KMS-11 (cell line): ENCODE measurements at regions not wholly inside any gene's neighbourhood (a gene's known extent, or its start where the extent isn't known, plus 50 kb on each side); places are given as distances from the start of the nearest gene placed in this dataset.

Experiments
- H2AFZ ChIP-seq: fragments of 200-600 bp; sonication (generic); 2 replicates; pipeline ENCODE4 v1.6.1; 2016; ENCODE audit warnings: antibody characterized with exemption, mixed run types, low read depth
- H3K27ac ChIP-seq: fragments of 200-600 bp; sonication (generic); 2 replicates; pipeline ENCODE4 v1.6.1; 2016; ENCODE audit warnings: mild to moderate bottlenecking, mixed run types
- H3K27me3 ChIP-seq: fragments of 200-600 bp; sonication (generic); 2 replicates; pipeline ENCODE4 v1.6.1; 2017; ENCODE audit warnings: mild to moderate bottlenecking, low read depth, mixed run types, moderate library complexity; ENCODE audit not compliant: insufficient read depth
- H3K36me3 ChIP-seq: fragments of 200-600 bp; sonication (generic); 2 replicates; pipeline ENCODE4 v1.6.1; 2017; ENCODE audit warnings: mild to moderate bottlenecking, mixed run types; ENCODE audit not compliant: insufficient read depth
- H3K4me1 ChIP-seq: fragments of 200-600 bp; sonication (generic); 2 replicates; pipeline ENCODE4 v1.6.1; 2016; ENCODE audit warnings: mild to moderate bottlenecking, low read depth, mixed run types; ENCODE audit not compliant: poor library complexity, severe bottlenecking
- H3K4me2 ChIP-seq: fragments of 200-600 bp; sonication (generic); 2 replicates; pipeline ENCODE4 v1.7.0; 2016; ENCODE audit warnings: mild to moderate bottlenecking, mixed run types
- H3K4me3 ChIP-seq: fragments of 200-600 bp; sonication (generic); IDR thresholded peaks from 2 replicates; pipeline ENCODE4 v1.6.1; 2017; ENCODE audit warnings: low read depth, low read length, mixed read lengths; ENCODE audit not compliant: insufficient read depth
- H3K79me2 ChIP-seq: fragments of 200-600 bp; sonication (generic); 2 replicates; pipeline ENCODE4 v1.6.1; 2016; ENCODE audit warnings: low read depth, mixed run types; ENCODE audit not compliant: insufficient read depth
- H3K9ac ChIP-seq: fragments of 200-600 bp; sonication (generic); 2 replicates; pipeline ENCODE4 v1.6.1; 2016; ENCODE audit warnings: mild to moderate bottlenecking, mixed run types
- H4K20me1 ChIP-seq: fragments of 200-600 bp; sonication (generic); 2 replicates; pipeline ENCODE4 v1.6.1; 2016; ENCODE audit warnings: mild to moderate bottlenecking, mixed run types; ENCODE audit not compliant: insufficient read depth
- CTCF ChIP-seq: fragments of 200-600 bp; sonication (generic); conservative IDR thresholded peaks from 2 replicates; pipeline ENCODE4 v1.6.1; 2017; ENCODE audit warnings: low read depth, mild to moderate bottlenecking, antibody characterized with exemption, low read length, moderate library complexity, mixed read lengths

GRCh38 chr1:80994934-80995333 lies 805.8 kb upstream of the ADGRL2 start:
- no peak overlapping the region for H3K9ac ChIP-seq
- H3K79me2 ChIP-seq: no peaks in the 10 kb centered on the region
- TF ChIP-seq CTCF: no peak
- no peaks in the 10 kb centered on the region for H3K36me3 ChIP-seq
- H4K20me1 ChIP-seq: no peaks in the 10 kb centered on the region
- no peak overlapping the region for H3K4me3 ChIP-seq
- no peak overlapping the region for H2AFZ ChIP-seq
- no peak overlapping the region for H3K4me2 ChIP-seq
- no peak overlapping the region for H3K27ac ChIP-seq
- H3K27me3 ChIP-seq: no peaks in the 10 kb centered on the region
- H3K4me1 ChIP-seq: no peaks in the 10 kb centered on the region

- H3K27me3 ChIP-seq: no peaks in the 10 kb centered on the region
- H2AFZ ChIP-seq: no peak overlapping the region
- H3K4me2 ChIP-seq: no peak overlapping the region
- no peaks in the 10 kb centered on the region for H3K79me2 ChIP-seq
- H4K20me1 ChIP-seq: no peaks in the 10 kb centered on the region
- TF ChIP-seq CTCF: no peak
- no peaks in the 10 kb centered on the region for H3K4me1 ChIP-seq
- H3K9ac ChIP-seq: no peak overlapping the region
- H3K4me3 ChIP-seq: no peak overlapping the region
- H3K36me3 ChIP-seq: no peaks in the 10 kb centered on the region
- no peak overlapping the region for H3K27ac ChIP-seq
These were observed 806.7 kb upstream of the ADGRL2 start for GRCh38 chr1:80994038-80994437.

- no peak overlapping the region for H3K9ac ChIP-seq
- no peak overlapping the region for H3K27ac ChIP-seq
- H3K27me3 ChIP-seq: no peaks in the 10 kb centered on the region
- H3K4me2 ChIP-seq: no peak overlapping the region
- H3K36me3 ChIP-seq: no peaks in the 10 kb centered on the region
- H3K4me1 ChIP-seq: no peaks in the 10 kb centered on the region
- H3K79me2 ChIP-seq: no peaks in the 10 kb centered on the region
- no peak for TF ChIP-seq CTCF
- no peak overlapping the region for H3K4me3 ChIP-seq
- no peak overlapping the region for H2AFZ ChIP-seq
- no peaks in the 10 kb centered on the region for H4K20me1 ChIP-seq
These were observed 807.4 kb upstream of the ADGRL2 start for GRCh38 chr1:80993154-80993980.

GRCh38 chr1:80989455-80989854 lies 811.3 kb upstream of the ADGRL2 start:
- Histone ChIP-seq H3K79me2 (no peaks in the 10 kb centered on the region), H3K4me3 (no peak overlapping the region), H3K27ac (no peak overlapping the region), H3K4me2 (no peak overlapping the region), H3K9ac (no peak overlapping the region), H2AFZ (no peak overlapping the region), H3K4me1 (no peaks in the 10 kb centered on the region), H3K36me3 (no peaks in the 10 kb centered on the region), H4K20me1 (no peaks in the 10 kb centered on the region), H3K27me3 (no peaks in the 10 kb centered on the region)
- TF ChIP-seq CTCF: no peak
